Vagina (tissue), 2 donors: ENCODE measurements at regions not wholly inside any gene's neighbourhood (a gene's known extent, or its start where the extent isn't known, plus 50 kb on each side); places are given as distances from the start of the nearest gene placed in this dataset.

Experiments
- DNase-seq, 2 donors: peaks; one replicate each; pipeline ENCODE4 v3.0.0-alpha.2; 2017; ENCODE audit errors: extremely low spot score in 2 of 2
- H3K27ac ChIP-seq: fragments of 200-600 bp; sonication (generic); one replicate; pipeline ENCODE4 v1.5.1; 2019
- H3K27me3 ChIP-seq: fragments of 200-600 bp; sonication (generic); one replicate; pipeline ENCODE4 v1.5.1; 2019
- H3K36me3 ChIP-seq, 2 donors: fragments of 200-600 bp; sonication (generic); one replicate each; pipeline ENCODE4 v1.5.1; 2017 to 2019
- H3K4me1 ChIP-seq: fragments of 200-600 bp; sonication (generic); one replicate; pipeline ENCODE4 v1.5.1; 2019
- H3K4me3 ChIP-seq, 2 donors: fragments of 200-600 bp; sonication (generic); 1 replicate in 1 of 2; 2 replicates in 1 of 2; pipeline ENCODE4 v1.5.1; 2016 to 2019
- H3K9me3 ChIP-seq: fragments of 200-600 bp; sonication (generic); one replicate; pipeline ENCODE4 v1.5.1; 2019
- POLR2A ChIP-seq, 2 donors: fragments of 450-650 bp; IDR thresholded peaks; one replicate each; pipeline ENCODE4 v1.6.1; 2017; ENCODE audit warnings: antibody characterized with exemption in 2 of 2, mild to moderate bottlenecking in 2 of 2, moderate library complexity in 2 of 2
- POLR2AphosphoS5 ChIP-seq, 2 donors: sonication (generic); formaldehyde crosslinking; IDR thresholded peaks; one replicate each; pipeline ENCODE4 v1.9.0; 2017; ENCODE audit warnings: antibody characterized with exemption in 2 of 2, mild to moderate bottlenecking in 2 of 2, low read depth in 1 of 2; ENCODE audit not compliant: insufficient read depth in 1 of 2
- intact Hi-C: fragments of 100-400 bp; cut with DNase I; formaldehyde crosslinking; loops from one replicate; pipeline ENCODE4 v1.15.1; 2023
- TF ChIP-seq, protein P1 (sequence below), 3 experiments: fragments of 450-650 bp in 2 of 3; fragments of 200-600 bp in 1 of 3; sonication (generic) in 1 of 3; IDR thresholded peaks; one replicate each; pipeline ENCODE4 v1.5.1; 2017 to 2019; ENCODE audit warnings: antibody characterized with exemption in 3 of 3, mild to moderate bottlenecking in 2 of 3, moderate library complexity in 2 of 3

DNA sequence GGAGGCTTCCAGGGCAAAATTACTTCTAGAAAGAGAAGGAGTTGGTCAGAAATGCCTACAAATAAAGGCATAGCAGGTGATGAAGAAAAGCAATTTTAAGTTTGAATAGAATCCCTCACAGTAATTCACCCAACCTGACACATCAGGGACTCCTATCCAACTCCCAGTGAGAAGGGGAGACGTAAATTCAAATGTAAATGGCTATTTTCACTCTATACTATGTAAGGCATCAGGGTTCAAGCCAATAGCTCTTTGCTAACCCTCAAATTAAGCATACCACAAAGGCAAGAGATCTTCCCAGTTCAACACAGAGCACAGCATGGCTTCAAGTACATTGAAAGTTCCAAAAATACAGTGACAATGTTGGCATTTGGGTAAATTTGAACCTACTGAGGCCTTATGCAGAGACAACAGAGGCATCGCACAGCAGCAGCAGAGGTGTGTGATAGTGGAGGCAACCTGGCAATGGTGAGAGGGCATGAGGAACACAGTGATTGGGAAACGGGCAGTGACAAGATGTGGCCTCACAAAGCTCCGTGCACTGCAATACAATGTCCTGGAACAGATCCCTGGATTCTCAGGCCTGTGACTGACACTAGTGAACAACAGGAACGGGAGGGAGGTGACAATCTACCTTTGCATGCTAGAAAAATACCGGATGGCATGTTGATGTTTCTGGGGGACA, 95.7 kb downstream of the VSTM2A start:
- intact Hi-C loops, result no loop called here
- TF ChIP-seq POLR2A (IDR thresholded peaks at IDR 0.05) (no peak), POLR2AphosphoS5 (IDR thresholded peaks at IDR 0.05; ENCODE audit: insufficient read depth in 1 of 2, low read depth in 1 of 2) (no peak)
- TF ChIP-seq, protein P1, sequence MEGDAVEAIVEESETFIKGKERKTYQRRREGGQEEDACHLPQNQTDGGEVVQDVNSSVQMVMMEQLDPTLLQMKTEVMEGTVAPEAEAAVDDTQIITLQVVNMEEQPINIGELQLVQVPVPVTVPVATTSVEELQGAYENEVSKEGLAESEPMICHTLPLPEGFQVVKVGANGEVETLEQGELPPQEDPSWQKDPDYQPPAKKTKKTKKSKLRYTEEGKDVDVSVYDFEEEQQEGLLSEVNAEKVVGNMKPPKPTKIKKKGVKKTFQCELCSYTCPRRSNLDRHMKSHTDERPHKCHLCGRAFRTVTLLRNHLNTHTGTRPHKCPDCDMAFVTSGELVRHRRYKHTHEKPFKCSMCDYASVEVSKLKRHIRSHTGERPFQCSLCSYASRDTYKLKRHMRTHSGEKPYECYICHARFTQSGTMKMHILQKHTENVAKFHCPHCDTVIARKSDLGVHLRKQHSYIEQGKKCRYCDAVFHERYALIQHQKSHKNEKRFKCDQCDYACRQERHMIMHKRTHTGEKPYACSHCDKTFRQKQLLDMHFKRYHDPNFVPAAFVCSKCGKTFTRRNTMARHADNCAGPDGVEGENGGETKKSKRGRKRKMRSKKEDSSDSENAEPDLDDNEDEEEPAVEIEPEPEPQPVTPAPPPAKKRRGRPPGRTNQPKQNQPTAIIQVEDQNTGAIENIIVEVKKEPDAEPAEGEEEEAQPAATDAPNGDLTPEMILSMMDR (IDR thresholded peaks at IDR 0.05), result no peak
- Histone ChIP-seq H3K4me3 (no peak overlapping the region), H3K4me1 (no peaks in the 10 kb centered on the region), H3K27ac (no peak overlapping the region), H3K36me3 (no peaks in the 10 kb centered on the region), H3K9me3 (no peaks in the 10 kb centered on the region), H3K27me3 (no peaks in the 10 kb centered on the region)
- DNase-seq, result no peak

DNA sequence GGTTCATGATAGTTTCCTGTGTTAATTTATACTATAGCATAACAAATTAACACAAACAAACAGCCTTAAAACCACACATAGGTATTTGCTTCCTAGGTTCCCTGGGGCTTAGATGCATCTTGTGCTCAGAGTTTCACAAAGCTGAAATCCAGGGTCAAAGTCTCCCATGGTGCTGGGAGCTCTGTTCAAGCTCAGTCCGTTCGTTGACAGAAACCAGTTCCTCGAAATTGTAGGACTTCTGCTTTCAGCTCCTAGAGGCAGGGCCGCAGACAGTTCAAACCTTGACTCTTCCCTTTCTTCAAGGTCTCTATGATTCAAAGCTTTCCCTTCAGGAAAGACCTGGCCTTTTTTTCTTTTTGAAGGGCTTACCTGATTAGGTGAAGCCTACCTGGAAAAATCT, 90.5 kb downstream of the VSTM2A start:
- TF ChIP-seq, protein P1 (IDR thresholded peaks at IDR 0.05), result no peak
- TF ChIP-seq POLR2A (IDR thresholded peaks at IDR 0.05) (no peak), POLR2AphosphoS5 (IDR thresholded peaks at IDR 0.05; ENCODE audit: insufficient read depth in 1 of 2, low read depth in 1 of 2) (no peak)
- H3K9me3 ChIP-seq, result no peaks in the 10 kb centered on the region
- DNase-seq, result no peak
- H3K4me3 ChIP-seq, result no peak overlapping the region
- intact Hi-C loops, result no loop called here
- no peaks in the 10 kb centered on the region for H3K36me3 ChIP-seq
- H3K27ac ChIP-seq, result no peak overlapping the region
- no peaks in the 10 kb centered on the region for H3K27me3 ChIP-seq
- no peaks in the 10 kb centered on the region for H3K4me1 ChIP-seq

DNA sequence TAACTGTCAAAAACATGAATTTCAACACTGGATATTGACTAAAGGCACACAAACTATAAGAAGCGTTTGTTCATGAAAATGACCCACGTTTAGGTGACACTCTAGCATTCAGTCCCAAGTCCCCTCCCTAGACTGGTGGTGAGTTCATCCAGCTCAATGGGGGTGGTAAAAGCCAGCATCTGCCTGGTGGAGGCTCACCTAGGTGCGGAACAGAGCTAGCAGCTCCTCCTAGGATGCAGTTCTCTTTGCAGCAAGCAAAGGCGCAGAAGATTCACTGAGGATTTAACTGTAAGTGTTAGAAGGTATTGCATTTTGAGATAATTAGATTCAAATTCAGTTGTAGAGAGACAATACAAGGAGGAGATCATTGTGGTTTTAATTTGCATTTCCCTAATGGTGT, 87.6 kb downstream of the VSTM2A start:
- H3K27me3 ChIP-seq, result no peaks in the 10 kb centered on the region
- no peak overlapping the region for H3K27ac ChIP-seq
- no peaks in the 10 kb centered on the region for H3K9me3 ChIP-seq
- intact Hi-C loops, result no loop called here
- H3K36me3 ChIP-seq, result no peaks in the 10 kb centered on the region
- no peaks in the 10 kb centered on the region for H3K4me1 ChIP-seq
- H3K4me3 ChIP-seq, result no peak overlapping the region
- no peak for DNase-seq
- TF ChIP-seq POLR2AphosphoS5 (IDR thresholded peaks at IDR 0.05; ENCODE audit: insufficient read depth in 1 of 2, low read depth in 1 of 2), result no peak
- TF ChIP-seq, protein P1 (IDR thresholded peaks at IDR 0.05), result no peak
- TF ChIP-seq POLR2A (IDR thresholded peaks at IDR 0.05), result no peak

DNA sequence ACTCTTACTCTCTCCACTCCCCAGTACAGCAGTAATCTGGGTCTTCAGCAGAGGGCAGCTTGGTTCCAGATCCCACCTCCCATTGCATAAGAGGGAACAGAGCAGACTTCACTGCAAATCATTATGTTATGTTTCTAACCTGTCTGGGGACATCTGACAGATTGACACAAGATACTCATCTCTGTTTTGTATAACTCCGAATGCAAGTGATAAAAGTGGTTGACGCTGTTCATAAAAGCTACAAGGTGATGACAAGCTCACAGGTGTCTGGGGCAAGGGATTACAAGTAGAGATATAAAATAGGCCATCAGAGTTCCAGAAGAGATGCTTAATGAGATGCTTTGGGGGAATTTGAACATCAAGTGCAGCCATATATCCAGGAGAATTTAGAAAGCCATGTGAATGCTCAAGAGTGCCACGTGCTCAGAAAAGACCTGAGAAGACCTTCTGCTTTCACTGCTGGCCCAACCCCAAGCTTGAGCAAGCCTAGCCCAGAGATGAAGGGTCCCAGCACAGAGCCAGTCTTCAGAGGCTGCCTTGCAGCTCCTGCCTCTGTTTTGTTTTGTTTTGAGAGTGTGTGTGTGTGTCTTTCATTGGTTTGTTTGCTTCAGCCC, 80.6 kb downstream of the VSTM2A start:
- Histone ChIP-seq H3K4me1 (no peaks in the 10 kb centered on the region), H3K4me3 (no peak overlapping the region), H3K9me3 (no peaks in the 10 kb centered on the region), H3K27me3 (no peaks in the 10 kb centered on the region), H3K36me3 (no peaks in the 10 kb centered on the region), H3K27ac (no peak overlapping the region)
- TF ChIP-seq POLR2A (IDR thresholded peaks at IDR 0.05) (no peak), POLR2AphosphoS5 (IDR thresholded peaks at IDR 0.05; ENCODE audit: insufficient read depth in 1 of 2, low read depth in 1 of 2) (no peak)
- TF ChIP-seq, protein P1 (IDR thresholded peaks at IDR 0.05), result no peak
- intact Hi-C loops, result no loop called here
- no peak for DNase-seq
